ENCODE measurements at regions not wholly inside any gene's neighbourhood (a gene's known extent, or its start where the extent isn't known, plus 50 kb on each side); places are given as distances from the start of the nearest gene placed in this dataset.
"Not testable (repeated sequence)": the region's sequence is repeated elsewhere in the genome, so short reads cannot be mapped to it uniquely, and the experiment has no call there.

GRCh38 chrX:123798706-123799430, 61.0 kb upstream of the XIAP start:
- H3K18ac ChIP-seq (ENCODE audit: extremely low read depth, low read length); H3K4me1 ChIP-seq (replicated peaks in 1 of 4; ENCODE audit: control insufficient read depth in 3 of 4, insufficient read depth in 4 of 4, low read length in 3 of 4); H2BK20ac ChIP-seq (ENCODE audit: low read length); DNase-seq (ENCODE audit: low read depth in 1 of 2, low spot score in 2 of 2); H3K23me2 ChIP-seq (ENCODE audit: low read depth, low read length); POLR2A ChIA-PET (ENCODE audit: partially characterized antibody); FAIRE-seq; H4K5ac ChIP-seq (ENCODE audit: insufficient read length, low read depth, low read length); H3K23ac ChIP-seq (ENCODE audit: insufficient read length); H3K56ac ChIP-seq (replicated peaks; ENCODE audit: insufficient read length, low read depth, low read length); H3K79me1 ChIP-seq (ENCODE audit: low read depth, low read length); H3K14ac ChIP-seq (ENCODE audit: insufficient read length); H4K91ac ChIP-seq (replicated peaks; ENCODE audit: insufficient read length, low read length); H3K4ac ChIP-seq (replicated peaks; ENCODE audit: insufficient read length, low read depth, low read length); H4K20me1 ChIP-seq (replicated peaks in 1 of 2; ENCODE audit: control insufficient read depth in 1 of 2, insufficient read depth in 2 of 2, low read length in 2 of 2); H3K4me3 ChIP-seq (ENCODE audit: extremely low read depth in 1 of 4, insufficient read depth in 2 of 4, low read depth in 3 of 4, low read length in 4 of 4); H2BK120ac ChIP-seq (replicated peaks; ENCODE audit: low read depth, low read length); H3K9ac ChIP-seq (replicated peaks in 1 of 4; ENCODE audit: extremely low read depth in 1 of 4, low read depth in 3 of 4, low read length in 3 of 4); H3K9me3 ChIP-seq (ENCODE audit: insufficient read depth in 2 of 2, low read depth in 1 of 2, low read length in 1 of 2); H2BK15ac ChIP-seq (ENCODE audit: low read length); H3K36me3 ChIP-seq (ENCODE audit: control insufficient read depth in 2 of 4, insufficient read depth in 4 of 4, low read length in 3 of 4); H2AFZ ChIP-seq (ENCODE audit: low read length); H3K27ac ChIP-seq (ENCODE audit: low read depth, low read length); H4K8ac ChIP-seq (ENCODE audit: extremely low read depth, insufficient read depth, low read length); H2BK5ac ChIP-seq (ENCODE audit: low read depth, low read length); H3K27me3 ChIP-seq (replicated peaks in 1 of 4; ENCODE audit: control insufficient read depth in 3 of 4, extremely low read depth in 1 of 4, insufficient read depth in 3 of 4, low read length in 3 of 4); H2AK5ac ChIP-seq (ENCODE audit: low read depth, low read length); H3K79me2 ChIP-seq (ENCODE audit: control insufficient read depth in 1 of 2, insufficient read depth in 2 of 2, low read length in 2 of 2); H3K4me2 ChIP-seq (ENCODE audit: insufficient read depth in 1 of 2, low read depth in 2 of 2, low read length in 2 of 2); CTCF ChIA-PET (ENCODE audit: partially characterized antibody); H2BK12ac ChIP-seq (ENCODE audit: low read depth, low read length): not testable (repeated sequence)
- 86% methylated on average over 10 of the region's 13 CpGs; no CpG with 5 or more reads in 1 of the 2 experiments for WGBS, 2 experiments (ENCODE audit: extremely low coverage in 1 of 2, insufficient coverage in 1 of 2, insufficient read length in 1 of 2, insufficient replicate concordance in 2 of 2, low coverage in 1 of 2, low lambda C conversion rate in 2 of 2, missing lambda C conversion rate in 1 of 2)
